GM12878 (cell line): ENCODE measurements at regions not wholly inside any gene's neighbourhood (a gene's known extent, or its start where the extent isn't known, plus 50 kb on each side); places are given as distances from the start of the nearest gene placed in this dataset.

Source experiments
- ATAC-seq: fragments of 200-7000 bp; cut with Tn5 transposase; 3 replicates; pipeline ENCODE4 v1.9.1; 2020; ENCODE audit warnings: mild to moderate bottlenecking, moderate library complexity
- BruUV-seq: library from RNA; stranded (reverse); fragments of 400-500 nt; replicated peaks from 2 replicates; lab custom pipeline; 2021; lab: Mats Ljungman, UMichigan
- CTCF ChIA-PET: fragments of 300-600 bp; sonication (Branson Sonifier 250); formaldehyde crosslinking; extraction: SDS; loops from one replicate; lab custom pipeline; 2021; ENCODE audit warnings: inconsistent platforms; lab: Yijun Ruan, JAX
- POLR2A ChIA-PET: fragments of 350-600 bp; formaldehyde crosslinking; extraction: SDS; loops from one replicate; lab custom pipeline; 2021; ENCODE audit warnings: inconsistent platforms; lab: Charles Lee
- RAD21 ChIA-PET: fragments of 300-600 bp; sonication (Branson Sonifier 250); formaldehyde crosslinking; loops from one replicate; lab custom pipeline; 2023; ENCODE audit warnings: antibody characterized with exemption; ENCODE audit not compliant: unreplicated experiment; lab: Charles Lee
- SMC1A ChIA-PET: fragments of 300-600 bp; sonication (Branson Sonifier 250); formaldehyde crosslinking; loops from one replicate; lab custom pipeline; 2023; ENCODE audit not compliant: unreplicated experiment, uncharacterized antibody; lab: Charles Lee
- DNase-seq: peaks from one replicate; pipeline ENCODE4 v3.0.0-alpha.2; 2011; ENCODE audit warnings: low read depth, low spot score
- FAIRE-seq: peaks from 3 replicates; lab custom pipeline; 2011; peaks lifted over from hg19 to GRCh38; lab: Jason Lieb, UNC
- H2AFZ ChIP-seq: 2 replicates; pipeline ENCODE4 v1.6.0; 2011; ENCODE audit warnings: low read depth, low read length, control low read depth; ENCODE audit not compliant: control insufficient read depth
- H3K27ac ChIP-seq: 2 replicates; pipeline ENCODE4 v1.5.1; 2011; ENCODE audit warnings: control low read depth; ENCODE audit not compliant: control insufficient read depth, insufficient read depth
- H3K27me3 ChIP-seq, 2 experiments: replicated peaks in 1 of 2; 2 replicates each; pipeline versions ENCODE4 v1.6.0 to v1.6.1; 2011; ENCODE audit warnings: low read length in 1 of 2; ENCODE audit not compliant: control insufficient read depth in 2 of 2, insufficient read depth in 2 of 2
- H3K36me3 ChIP-seq, 2 experiments: 2 replicates each; pipeline ENCODE4 v1.5.1; 2011; ENCODE audit warnings: low read length in 1 of 2; ENCODE audit not compliant: control insufficient read depth in 2 of 2, insufficient read depth in 2 of 2
- H3K4me1 ChIP-seq: 2 replicates; pipeline ENCODE4 v1.6.1; 2011; ENCODE audit warnings: mild to moderate bottlenecking, low read length, moderate library complexity, mixed read lengths; ENCODE audit not compliant: control insufficient read depth, insufficient read depth
- H3K4me2 ChIP-seq: 2 replicates; pipeline ENCODE4 v1.6.0; 2011; ENCODE audit warnings: control low read depth; ENCODE audit not compliant: control insufficient read depth, insufficient read depth
- H3K4me3 ChIP-seq: fragments of 200-600 bp; sonication (generic); 2 replicates; pipeline ENCODE4 v1.5.1; 2016
- H3K79me2 ChIP-seq: 2 replicates; pipeline ENCODE4 v1.6.0; 2011; ENCODE audit warnings: low read length; ENCODE audit not compliant: control insufficient read depth, insufficient read depth
- H3K9ac ChIP-seq: 2 replicates; pipeline ENCODE4 v1.8.0; 2011; ENCODE audit warnings: low read length, control low read depth, mixed read lengths; ENCODE audit not compliant: control insufficient read depth, insufficient read depth
- H3K9me3 ChIP-seq: replicated peaks from 3 replicates; pipeline ENCODE4 v1.5.1; 2011; ENCODE audit warnings: mild to moderate bottlenecking, low read length; ENCODE audit not compliant: control insufficient read depth, insufficient read depth
- H4K20me1 ChIP-seq: 2 replicates; pipeline ENCODE4 v1.6.0; 2011; ENCODE audit not compliant: control insufficient read depth, insufficient read depth
- EP300 ChIP-seq, 2 experiments: fragments of 150-350 bp in 1 of 2; IDR thresholded peaks; 2 replicates each; pipeline ENCODE4 v1.6.1; 2011 to 2012; ENCODE audit warnings: low read depth in 2 of 2, low read length in 2 of 2, borderline replicate concordance in 1 of 2, improper control_type of control experiment in 1 of 2, inconsistent platforms in 1 of 2; ENCODE audit not compliant: control insufficient read depth in 1 of 2
- HDAC6 ChIP-seq: fragments of 200-600 bp; sonication (generic); IDR thresholded peaks from one replicate; pipeline ENCODE4 v1.8.0; 2017; ENCODE audit warnings: antibody characterized with exemption; ENCODE audit not compliant: unreplicated experiment
- KDM1A ChIP-seq: fragments of 200-600 bp; sonication (generic); IDR thresholded peaks from 2 replicates; pipeline ENCODE4 v1.6.1; 2016; ENCODE audit warnings: borderline replicate concordance
- MEF2A ChIP-seq: IDR thresholded peaks from 2 replicates; pipeline ENCODE4 v1.6.1; 2011; ENCODE audit warnings: low read depth, mild to moderate bottlenecking, low read length, moderate library complexity; ENCODE audit not compliant: insufficient read depth
- MLLT1 ChIP-seq: fragments of 450-650 bp; IDR thresholded peaks from 2 replicates; pipeline ENCODE4 v1.6.1; 2016; ENCODE audit warnings: mild to moderate bottlenecking
- NKRF ChIP-seq: fragments of 450-650 bp; conservative IDR thresholded peaks from 2 replicates; pipeline ENCODE4 v1.6.1; 2017; ENCODE audit warnings: mild to moderate bottlenecking, moderate library complexity
- NRF1 ChIP-seq: conservative IDR thresholded peaks from 2 replicates; pipeline ENCODE4 v1.6.1; 2011; ENCODE audit warnings: mild to moderate bottlenecking, low read depth, low read length, improper control_type of control experiment
- SMAD5 ChIP-seq: IDR thresholded peaks from 2 replicates; pipeline ENCODE4 v1.6.1; 2016; ENCODE audit warnings: antibody characterized with exemption, low read depth
- SMC3 ChIP-seq: IDR thresholded peaks from 2 replicates; pipeline ENCODE4 v1.6.1; 2011; ENCODE audit warnings: low read length, improper control_type of control experiment, borderline replicate concordance
- SUZ12 ChIP-seq: fragments of 200-600 bp; sonication (generic); IDR thresholded peaks from one replicate; pipeline ENCODE4 v1.6.1; 2018; ENCODE audit warnings: antibody characterized with exemption, mild to moderate bottlenecking; ENCODE audit not compliant: unreplicated experiment
- ZBED1 ChIP-seq: IDR thresholded peaks from 2 replicates; pipeline ENCODE4 v1.6.1; 2016; ENCODE audit warnings: borderline replicate concordance
- ZNF687 ChIP-seq: fragments of 450-650 bp; IDR thresholded peaks from 2 replicates; pipeline ENCODE4 v1.6.1; 2017; ENCODE audit warnings: mild to moderate bottlenecking, moderate library complexity
- in situ Hi-C: fragments of 300-500 bp; cut with MboI; formaldehyde crosslinking; loops from 9 replicates; pipeline ENCODE4 v1.14.3; 2018; ENCODE audit warnings: mixed read lengths
- intact Hi-C: fragments of 100-400 bp; cut with micrococcal nuclease; formaldehyde crosslinking; loops from one replicate; pipeline ENCODE4 v1.14.2; 2022; ENCODE audit not compliant: unreplicated experiment

- Histone ChIP-seq H3K36me3 (no peaks in the 10 kb centered on the region), H4K20me1 (no peaks in the 10 kb centered on the region), H3K9ac (no peak overlapping the region), H3K4me2 (no peak overlapping the region), H3K4me1 (no peaks in the 10 kb centered on the region), H3K27ac (no peak overlapping the region), H2AFZ (no peak overlapping the region), H3K9me3 (no peaks in the 10 kb centered on the region; the same call in 2 of the 3 replicates), H3K79me2 (no peaks in the 10 kb centered on the region), H3K27me3 (no peaks in the 10 kb centered on the region), H3K4me3 (no peak overlapping the region)
- no peak for DNase-seq
- no peak for ATAC-seq
- FAIRE-seq, result no peak
- ChIA-PET CTCF (no interaction called here), POLR2A (no interaction called here), SMC1A (no interaction called here), RAD21 (interaction anchor here (0.7 kb wide), 1 partner anchor 13 kb away, joined by 3 read pairs; no protein-coding TSS in a partner anchor)
- TF ChIP-seq NKRF (no peak), MEF2A (no peak), KDM1A (no peak), NRF1 (no peak), MLLT1 (no peak), HDAC6 (no peak), ZNF687 (no peak), ZBED1 (no peak), SMAD5 (no peak), EP300 (IDR thresholded peaks at IDR 0.05; ENCODE audit: borderline replicate concordance in 1 of 2, control insufficient read depth in 1 of 2, low read depth in 2 of 2, low read length in 2 of 2) (no peak), SMC3 (no peak), SUZ12 (no peak)
- BruUV-seq, result no TSS peak
- in situ Hi-C loops, result no loop called here
- intact Hi-C loops, result no loop called here
Observed at GRCh38 chrX:113800955-113801354, 782.9 kb upstream of the HTR2C start.
